ENCODE measurements at regions not wholly inside any gene's neighbourhood (a gene's known extent, or its start where the extent isn't known, plus 50 kb on each side); places are given as distances from the start of the nearest gene placed in this dataset.

DNA sequence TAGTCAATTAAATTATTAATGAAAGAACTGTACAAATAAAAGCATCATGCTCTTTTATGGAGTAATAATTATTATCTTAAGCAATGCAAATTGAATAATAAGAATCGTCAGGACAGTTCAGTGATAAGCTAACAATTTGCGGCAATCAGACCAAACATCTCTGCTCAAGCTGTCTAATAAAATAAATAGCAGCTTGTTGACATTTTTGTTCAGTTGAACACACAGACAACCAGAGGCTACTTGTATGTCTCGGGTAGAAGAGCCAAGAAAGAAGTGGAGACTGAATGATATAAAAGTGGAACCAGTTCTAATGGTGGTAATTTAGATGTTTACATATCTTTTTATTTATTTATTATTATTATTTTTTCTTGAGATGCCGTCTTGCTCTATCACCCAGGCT lies 57.4 kb upstream of the FOXN3 start:
- DNase-seq (ENCODE audit: low spot score): no peak
- Histone ChIP-seq H3K36me3 (ENCODE audit: low read depth) (no peaks in the 10 kb centered on the region), H3K4me3 (ENCODE audit: severe bottlenecking) (no peak overlapping the region), H3K9me3 (ENCODE audit: severe bottlenecking) (no peaks in the 10 kb centered on the region), H3K27me3 (ENCODE audit: insufficient read depth, poor library complexity, severe bottlenecking) (no peaks in the 10 kb centered on the region), H3K4me1 (ENCODE audit: insufficient read depth, poor library complexity, severe bottlenecking) (no peaks in the 10 kb centered on the region), H3K27ac (ENCODE audit: poor library complexity, severe bottlenecking) (no peak overlapping the region)
- ATAC-seq (ENCODE audit: low read depth): no peak
- TF ChIP-seq, protein P1, sequence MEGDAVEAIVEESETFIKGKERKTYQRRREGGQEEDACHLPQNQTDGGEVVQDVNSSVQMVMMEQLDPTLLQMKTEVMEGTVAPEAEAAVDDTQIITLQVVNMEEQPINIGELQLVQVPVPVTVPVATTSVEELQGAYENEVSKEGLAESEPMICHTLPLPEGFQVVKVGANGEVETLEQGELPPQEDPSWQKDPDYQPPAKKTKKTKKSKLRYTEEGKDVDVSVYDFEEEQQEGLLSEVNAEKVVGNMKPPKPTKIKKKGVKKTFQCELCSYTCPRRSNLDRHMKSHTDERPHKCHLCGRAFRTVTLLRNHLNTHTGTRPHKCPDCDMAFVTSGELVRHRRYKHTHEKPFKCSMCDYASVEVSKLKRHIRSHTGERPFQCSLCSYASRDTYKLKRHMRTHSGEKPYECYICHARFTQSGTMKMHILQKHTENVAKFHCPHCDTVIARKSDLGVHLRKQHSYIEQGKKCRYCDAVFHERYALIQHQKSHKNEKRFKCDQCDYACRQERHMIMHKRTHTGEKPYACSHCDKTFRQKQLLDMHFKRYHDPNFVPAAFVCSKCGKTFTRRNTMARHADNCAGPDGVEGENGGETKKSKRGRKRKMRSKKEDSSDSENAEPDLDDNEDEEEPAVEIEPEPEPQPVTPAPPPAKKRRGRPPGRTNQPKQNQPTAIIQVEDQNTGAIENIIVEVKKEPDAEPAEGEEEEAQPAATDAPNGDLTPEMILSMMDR (IDR thresholded peaks at IDR 0.05; ENCODE audit: poor library complexity, severe bottlenecking): no peak

DNA sequence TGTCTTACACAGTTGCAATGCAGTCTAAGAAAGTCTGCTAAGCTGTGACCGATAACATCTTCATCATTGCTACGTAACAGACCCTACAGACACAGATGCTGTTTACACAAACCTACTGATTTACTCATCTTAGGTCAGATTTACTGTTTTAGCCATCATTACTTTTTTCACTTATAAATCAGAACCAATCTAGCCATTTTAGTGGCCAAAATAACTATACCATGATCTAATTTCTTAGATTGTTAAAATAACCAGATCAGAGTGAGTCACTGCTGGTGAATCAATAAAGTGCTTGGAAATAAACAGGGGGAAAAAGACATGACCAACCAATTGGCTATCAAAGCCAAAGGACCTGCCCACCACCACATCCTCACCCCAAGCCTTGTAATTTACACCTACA lies 57.0 kb upstream of the FOXN3 start:
- ATAC-seq (ENCODE audit: low read depth) (peak; percentile 33; the same call in 2 of the 3 replicates), DNase-seq (ENCODE audit: low spot score) (no peak)
- Histone ChIP-seq H3K27me3 (ENCODE audit: insufficient read depth, poor library complexity, severe bottlenecking) (no peaks in the 10 kb centered on the region), H3K4me3 (ENCODE audit: severe bottlenecking) (no peak overlapping the region), H3K9me3 (ENCODE audit: severe bottlenecking) (no peaks in the 10 kb centered on the region), H3K27ac (ENCODE audit: poor library complexity, severe bottlenecking) (no peak overlapping the region), H3K36me3 (ENCODE audit: low read depth) (no peaks in the 10 kb centered on the region), H3K4me1 (ENCODE audit: insufficient read depth, poor library complexity, severe bottlenecking) (no peaks in the 10 kb centered on the region)
- TF ChIP-seq, protein P1 (IDR thresholded peaks at IDR 0.05; ENCODE audit: poor library complexity, severe bottlenecking): no peak

DNA sequence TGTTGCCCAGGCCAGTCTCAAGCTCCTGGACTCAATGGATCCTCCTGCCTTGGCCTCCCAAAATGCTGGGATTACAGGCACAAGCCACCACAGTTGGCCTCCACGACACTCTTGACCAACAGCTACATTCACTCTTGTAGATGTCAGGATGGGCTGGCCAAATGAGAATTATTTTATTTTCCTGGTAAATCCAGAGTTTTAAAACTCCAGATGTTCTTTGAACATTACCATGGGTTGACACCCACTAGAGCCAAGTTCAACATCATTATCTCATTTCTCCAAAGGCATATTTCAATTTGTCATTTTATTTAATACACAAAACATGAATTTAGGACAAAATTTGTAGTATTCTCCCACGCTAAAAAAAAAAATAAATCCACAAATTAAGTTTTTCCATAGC lies 56.5 kb upstream of the FOXN3 start:
- no peaks in the 10 kb centered on the region for H3K9me3 ChIP-seq (ENCODE audit: severe bottlenecking)
- H3K36me3 ChIP-seq (ENCODE audit: low read depth): no peaks in the 10 kb centered on the region
- H3K4me1 ChIP-seq (ENCODE audit: insufficient read depth, poor library complexity, severe bottlenecking): no peaks in the 10 kb centered on the region
- H3K27me3 ChIP-seq (ENCODE audit: insufficient read depth, poor library complexity, severe bottlenecking): no peaks in the 10 kb centered on the region
- H3K4me3 ChIP-seq (ENCODE audit: severe bottlenecking): no peak overlapping the region
- no peak overlapping the region for H3K27ac ChIP-seq (ENCODE audit: poor library complexity, severe bottlenecking)
- no peak for ATAC-seq (ENCODE audit: low read depth)
- no peak for DNase-seq (ENCODE audit: low spot score)
- TF ChIP-seq, protein P1 (IDR thresholded peaks at IDR 0.05; ENCODE audit: poor library complexity, severe bottlenecking): no peak

DNA sequence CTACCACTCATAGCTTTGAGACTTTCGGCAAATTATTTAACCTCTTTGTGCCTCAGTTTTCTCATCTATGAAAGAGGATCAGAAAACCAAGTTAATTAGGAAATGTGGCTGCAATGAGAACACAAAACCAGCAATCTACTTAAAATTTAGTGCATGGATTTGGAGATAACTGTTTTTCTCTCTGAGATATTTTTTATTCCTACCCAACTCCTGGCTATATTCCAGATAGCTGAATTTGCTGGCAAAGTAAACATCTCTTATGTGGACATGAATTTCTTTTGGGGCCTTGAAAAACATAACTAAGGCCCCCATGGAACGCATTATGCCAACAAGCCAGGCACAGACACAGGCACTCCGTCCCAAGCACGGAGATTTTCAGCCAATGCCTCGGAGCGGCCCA lies 53.4 kb upstream of the FOXN3 start:
- H3K36me3 ChIP-seq (ENCODE audit: low read depth): no peaks in the 10 kb centered on the region
- TF ChIP-seq, protein P1 (IDR thresholded peaks at IDR 0.05; ENCODE audit: poor library complexity, severe bottlenecking): no peak
- no peaks in the 10 kb centered on the region for H3K4me1 ChIP-seq (ENCODE audit: insufficient read depth, poor library complexity, severe bottlenecking)
- H3K27ac ChIP-seq (ENCODE audit: poor library complexity, severe bottlenecking): no peak overlapping the region
- H3K4me3 ChIP-seq (ENCODE audit: severe bottlenecking): no peak overlapping the region
- H3K9me3 ChIP-seq (ENCODE audit: severe bottlenecking): no peaks in the 10 kb centered on the region
- ATAC-seq (ENCODE audit: low read depth): no peak
- no peaks in the 10 kb centered on the region for H3K27me3 ChIP-seq (ENCODE audit: insufficient read depth, poor library complexity, severe bottlenecking)
- no peak for DNase-seq (ENCODE audit: low spot score)

DNA sequence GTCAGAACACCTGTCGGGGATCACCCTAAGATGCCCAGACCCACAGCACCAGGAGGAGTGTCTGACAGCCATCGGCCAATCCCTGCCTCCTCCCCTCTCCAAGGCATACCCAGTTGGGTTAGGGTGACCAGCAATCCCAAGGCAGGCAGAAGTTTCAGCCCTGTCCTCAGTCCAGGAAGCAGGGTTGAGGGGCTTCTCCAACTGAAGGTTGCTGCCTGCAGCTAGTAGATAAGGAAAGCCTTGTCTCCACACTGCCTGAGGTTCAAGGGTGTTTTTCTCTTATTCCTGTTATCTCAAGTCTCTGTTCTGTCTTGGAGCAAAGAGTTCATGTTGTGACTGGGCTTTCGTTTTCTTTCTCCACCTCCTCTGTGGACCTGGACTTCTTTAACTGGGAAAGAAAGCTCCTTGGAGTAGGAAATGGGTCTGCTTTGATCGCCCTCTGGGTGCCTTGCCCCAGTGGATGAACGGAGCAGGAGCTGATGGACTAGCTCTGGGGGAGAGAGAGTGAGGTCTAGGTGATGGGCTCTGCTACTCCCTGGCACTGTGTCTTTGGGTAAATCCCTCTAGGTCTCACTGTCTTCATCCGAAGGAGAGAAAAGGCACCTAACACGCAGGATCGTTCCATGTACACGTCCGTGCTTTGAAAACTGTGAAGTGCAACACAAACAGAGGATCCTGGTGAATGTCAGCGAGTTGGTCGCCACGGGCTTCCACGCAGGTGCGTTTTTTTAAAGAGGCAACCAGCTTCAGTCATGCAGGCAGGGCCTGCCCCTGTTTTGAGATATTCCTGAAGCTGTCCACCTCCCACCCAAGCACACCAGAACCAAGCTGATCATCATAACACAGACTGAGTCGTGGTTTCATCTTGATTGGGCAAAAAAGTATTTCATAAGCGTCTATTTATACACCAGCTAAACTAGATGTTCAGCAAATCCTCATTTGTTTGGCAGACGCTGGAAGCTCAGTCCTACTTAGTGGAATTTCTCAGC lies 52.5 kb upstream of the FOXN3 start:
- ATAC-seq (ENCODE audit: low read depth) (no peak), DNase-seq (ENCODE audit: low spot score) (no peak)
- Histone ChIP-seq H3K4me1 (ENCODE audit: insufficient read depth, poor library complexity, severe bottlenecking) (no peaks in the 10 kb centered on the region), H3K27ac (ENCODE audit: poor library complexity, severe bottlenecking) (no peak overlapping the region), H3K9me3 (ENCODE audit: severe bottlenecking) (no peaks in the 10 kb centered on the region), H3K27me3 (ENCODE audit: insufficient read depth, poor library complexity, severe bottlenecking) (no peaks in the 10 kb centered on the region), H3K36me3 (ENCODE audit: low read depth) (no peaks in the 10 kb centered on the region), H3K4me3 (ENCODE audit: severe bottlenecking) (no peak overlapping the region)
- TF ChIP-seq, protein P1 (IDR thresholded peaks at IDR 0.05; ENCODE audit: poor library complexity, severe bottlenecking): no peak

All from RWPE2 (cell line).